Neuronal stem cell (in vitro differentiated cells): ENCODE measurements at regions not wholly inside any gene's neighbourhood (a gene's known extent, or its start where the extent isn't known, plus 50 kb on each side); places are given as distances from the start of the nearest gene placed in this dataset.

Experiments
- DNase-seq: peaks from one replicate; pipeline ENCODE4 v3.0.0-alpha.2; 2013; ENCODE audit warnings: low spot score
- H2AFZ ChIP-seq: one replicate; pipeline ENCODE4 v1.6.1; 2013; ENCODE audit warnings: mild to moderate bottlenecking, low read length, inconsistent platforms
- H2AK5ac ChIP-seq: 2 replicates; pipeline ENCODE4 v1.6.1; 2013; ENCODE audit warnings: low read depth, mild to moderate bottlenecking, inconsistent platforms, low read length, moderate library complexity, mixed read lengths
- H2BK120ac ChIP-seq: 2 replicates; pipeline ENCODE4 v1.6.1; 2013; ENCODE audit warnings: low read depth, mild to moderate bottlenecking, inconsistent platforms, low read length, moderate library complexity, mixed read lengths
- H2BK12ac ChIP-seq: one replicate; pipeline ENCODE4 v1.6.1; 2013; ENCODE audit warnings: low read length, inconsistent platforms
- H2BK15ac ChIP-seq: 2 replicates; pipeline ENCODE4 v1.6.1; 2013; ENCODE audit warnings: mild to moderate bottlenecking, low read length, inconsistent platforms, mixed read lengths
- H2BK5ac ChIP-seq: one replicate; pipeline ENCODE4 v1.6.1; 2013; ENCODE audit warnings: inconsistent platforms, mild to moderate bottlenecking, low read length, moderate library complexity
- H3K14ac ChIP-seq: one replicate; pipeline ENCODE4 v1.6.1; 2013; ENCODE audit warnings: low read length, inconsistent platforms
- H3K18ac ChIP-seq: 2 replicates; pipeline ENCODE4 v1.6.1; 2013; ENCODE audit warnings: low read length, inconsistent platforms
- H3K23ac ChIP-seq: 2 replicates; pipeline ENCODE4 v1.6.1; 2013; ENCODE audit warnings: low read depth, mild to moderate bottlenecking, mixed read lengths, low read length, inconsistent platforms; ENCODE audit not compliant: poor library complexity
- H3K27ac ChIP-seq: replicated peaks from 3 replicates; pipeline ENCODE4 v1.5.1; 2013; ENCODE audit warnings: low read length, inconsistent platforms
- H3K27me3 ChIP-seq, 3 experiments: 2 replicates each; pipeline ENCODE4 v1.6.1; 2013; ENCODE audit warnings: low read length in 3 of 3, mild to moderate bottlenecking in 2 of 3, inconsistent platforms in 1 of 3, low read depth in 1 of 3, mixed read lengths in 1 of 3, moderate library complexity in 1 of 3; ENCODE audit not compliant: control insufficient read depth in 3 of 3, insufficient read depth in 3 of 3
- H3K36me3 ChIP-seq, 2 donors: replicated peaks in 1 of 2; 2 replicates each; pipeline ENCODE4 v1.6.1; 2013; ENCODE audit warnings: low read length in 2 of 2; ENCODE audit not compliant: control insufficient read depth in 2 of 2, insufficient read depth in 2 of 2
- H3K4ac ChIP-seq: 2 replicates; pipeline ENCODE4 v1.6.1; 2013; ENCODE audit warnings: inconsistent platforms, mild to moderate bottlenecking, low read length, moderate library complexity
- H3K4me1 ChIP-seq, 2 donors: 1 replicate in 1 of 2; 2 replicates in 1 of 2; pipeline ENCODE4 v1.6.1; 2013; ENCODE audit warnings: low read length in 2 of 2, low read depth in 1 of 2; ENCODE audit not compliant: control insufficient read depth in 2 of 2, insufficient read depth in 1 of 2
- H3K4me2 ChIP-seq: one replicate; pipeline ENCODE4 v1.6.1; 2013; ENCODE audit warnings: mild to moderate bottlenecking, low read length, inconsistent platforms; ENCODE audit not compliant: insufficient read depth, poor library complexity, severe bottlenecking
- H3K4me3 ChIP-seq, 2 donors: 2 replicates each; pipeline ENCODE4 v1.5.1; 2013; ENCODE audit warnings: low read length in 2 of 2, mild to moderate bottlenecking in 2 of 2, inconsistent platforms in 1 of 2, moderate library complexity in 1 of 2
- H3K79me1 ChIP-seq: one replicate; pipeline ENCODE4 v1.6.1; 2013; ENCODE audit warnings: low read depth, mild to moderate bottlenecking, inconsistent platforms, low read length, moderate library complexity
- H3K9ac ChIP-seq: one replicate; pipeline ENCODE4 v1.6.1; 2013; ENCODE audit warnings: mild to moderate bottlenecking, low read depth, low read length, inconsistent platforms; ENCODE audit not compliant: poor library complexity
- H3K9me3 ChIP-seq, 2 donors: replicated peaks in 1 of 2; 2 replicates each; pipeline versions ENCODE3 to v1.6.1; 2013; ENCODE audit warnings: low read length in 2 of 2, mild to moderate bottlenecking in 2 of 2, inconsistent platforms in 1 of 2, low read depth in 1 of 2, mixed read lengths in 1 of 2, moderate library complexity in 1 of 2; ENCODE audit not compliant: control insufficient read depth in 2 of 2, insufficient read depth in 1 of 2
- H4K8ac ChIP-seq: one replicate; pipeline ENCODE4 v1.6.1; 2013; ENCODE audit warnings: low read depth, mild to moderate bottlenecking, inconsistent platforms, low read length, moderate library complexity
- H4K91ac ChIP-seq: one replicate; pipeline ENCODE4 v1.6.1; 2013; ENCODE audit warnings: low read length, low read depth, mild to moderate bottlenecking, inconsistent platforms; ENCODE audit not compliant: poor library complexity
- WGBS, 2 donors: extraction: QIAGEN DNeasy Blood & Tissue Kit; methylation state at CpG; one replicate each; pipeline ENCODE4 v1.1.7; 2013; ENCODE audit warnings: missing lambda C conversion rate in 2 of 2, mixed read lengths in 1 of 2; ENCODE audit not compliant: insufficient read length in 2 of 2, insufficient replicate concordance in 1 of 2; ENCODE audit errors: extremely low coverage in 2 of 2; 5-methylcytosine and 5-hydroxymethylcytosine counted together

DNA sequence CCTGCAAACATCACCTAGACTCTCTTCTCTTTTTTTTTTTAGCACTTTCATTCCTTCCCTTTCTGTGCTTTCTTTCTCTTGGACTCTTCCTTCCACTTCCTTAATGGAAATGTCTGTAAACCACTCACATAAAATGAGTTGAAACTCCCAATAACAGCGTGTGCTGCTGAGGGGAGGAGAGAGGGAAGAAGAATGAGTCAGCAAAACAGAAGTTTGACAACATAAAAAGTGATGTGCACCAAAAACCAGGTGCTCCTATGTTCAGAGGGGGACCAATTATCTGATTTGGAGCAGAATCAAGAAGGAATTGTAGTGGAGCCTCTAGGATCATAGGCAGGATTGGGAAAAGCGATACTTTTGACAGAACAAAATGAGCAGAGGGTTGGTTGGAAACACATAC lies 712.1 kb upstream of the IGFBP3 start:
- Histone ChIP-seq H3K36me3 (no peaks in the 10 kb centered on the region), H3K4me3 (no peak overlapping the region), H2BK120ac (no peak overlapping the region), H3K23ac (no peak overlapping the region), H2BK15ac (no peak overlapping the region), H3K9me3 (no peaks in the 10 kb centered on the region), H2BK5ac (no peak overlapping the region), H3K4ac (no peak overlapping the region), H4K8ac (no peak overlapping the region), H3K18ac (no peak overlapping the region), H3K4me1 (peaks cover 0 to 5% of the 10 kb centered on the region in 2 donors), H2AK5ac (no peak overlapping the region), H3K27me3 (no peaks in the 10 kb centered on the region), H4K91ac (no peak overlapping the region), H2BK12ac (no peak overlapping the region), H2AFZ (no peak overlapping the region), H3K79me1 (no peaks in the 10 kb centered on the region), H3K4me2 (no peak overlapping the region), H3K14ac (no peak overlapping the region), H3K27ac (no peak overlapping the region), H3K9ac (no peak overlapping the region)
- no CpG with 5 or more reads among the region's 2 CpGs for WGBS, 2 donors
- DNase-seq: no peak

DNA sequence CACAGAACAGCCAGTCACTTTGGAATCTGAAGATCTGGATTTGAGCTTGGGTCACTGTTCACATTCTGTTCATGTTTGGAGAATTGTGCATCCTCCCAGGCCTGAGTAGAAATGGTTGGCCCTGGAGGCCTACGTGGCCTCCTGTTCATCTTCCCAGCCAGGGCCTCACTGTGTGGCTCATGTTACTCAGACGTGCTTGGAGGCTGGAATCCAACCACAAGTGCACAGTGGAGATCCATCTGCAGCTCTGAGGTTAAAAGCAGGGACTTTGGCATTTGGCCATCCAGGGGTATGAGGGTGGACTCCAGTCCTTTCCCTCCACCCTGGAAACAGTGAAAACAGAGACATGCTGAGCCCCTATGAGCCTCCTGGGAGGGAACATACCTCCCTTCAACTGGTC lies 709.0 kb upstream of the IGFBP3 start:
- Histone ChIP-seq H2BK12ac (no peak overlapping the region), H3K79me1 (no peaks in the 10 kb centered on the region), H3K9ac (no peak overlapping the region), H3K18ac (no peak overlapping the region), H4K8ac (no peak overlapping the region), H3K27me3 (no peaks in the 10 kb centered on the region), H3K14ac (no peak overlapping the region), H3K4me2 (no peak overlapping the region), H3K23ac (no peak overlapping the region), H3K9me3 (no peaks in the 10 kb centered on the region), H3K4me3 (no peak overlapping the region), H2AK5ac (no peak overlapping the region), H4K91ac (no peak overlapping the region), H2AFZ (no peak overlapping the region), H2BK120ac (no peak overlapping the region), H3K4ac (no peak overlapping the region), H3K36me3 (no peaks in the 10 kb centered on the region), H3K27ac (no peak overlapping the region), H3K4me1 (peaks cover 0 to 6% of the 10 kb centered on the region in 2 donors), H2BK15ac (no peak overlapping the region), H2BK5ac (no peak overlapping the region)
- no peak for DNase-seq
- WGBS, 2 donors: no CpG with 5 or more reads among the region's 2 CpGs

DNA sequence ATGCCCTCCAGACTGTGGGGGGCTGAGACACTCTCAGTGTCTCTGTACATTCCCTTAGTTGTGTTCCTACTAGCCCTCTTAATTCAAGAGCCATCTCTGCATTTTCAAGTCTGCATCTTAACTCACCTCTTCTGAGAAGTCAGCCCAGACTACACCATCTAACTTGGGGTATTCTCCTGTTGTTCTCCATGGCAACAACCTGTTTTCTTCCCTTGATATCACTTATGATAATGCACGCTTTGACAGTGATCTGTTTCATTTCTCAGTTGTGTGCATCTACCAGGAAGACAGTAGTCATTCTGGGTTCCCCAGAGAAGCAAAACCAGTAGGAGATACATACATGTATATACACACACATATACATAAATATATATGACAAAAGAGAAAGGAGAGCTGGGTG lies 707.3 kb upstream of the IGFBP3 start:
- Histone ChIP-seq H3K27me3 (no peaks in the 10 kb centered on the region), H2AFZ (no peak overlapping the region), H3K18ac (no peak overlapping the region), H3K36me3 (no peaks in the 10 kb centered on the region), H3K9ac (no peak overlapping the region), H2BK120ac (no peak overlapping the region), H3K14ac (no peak overlapping the region), H2AK5ac (no peak overlapping the region), H2BK15ac (no peak overlapping the region), H4K8ac (no peak overlapping the region), H3K4ac (no peak overlapping the region), H3K9me3 (no peaks in the 10 kb centered on the region), H4K91ac (no peak overlapping the region), H2BK12ac (no peak overlapping the region), H3K4me2 (no peak overlapping the region), H3K27ac (no peak overlapping the region), H3K79me1 (no peaks in the 10 kb centered on the region), H3K23ac (no peak overlapping the region), H2BK5ac (no peak overlapping the region), H3K4me1 (peaks cover 0 to 3% of the 10 kb centered on the region in 2 donors), H3K4me3 (no peak overlapping the region)
- no peak for DNase-seq
- no CpG with 5 or more reads among the region's 1 CpG for WGBS, 2 donors

DNA sequence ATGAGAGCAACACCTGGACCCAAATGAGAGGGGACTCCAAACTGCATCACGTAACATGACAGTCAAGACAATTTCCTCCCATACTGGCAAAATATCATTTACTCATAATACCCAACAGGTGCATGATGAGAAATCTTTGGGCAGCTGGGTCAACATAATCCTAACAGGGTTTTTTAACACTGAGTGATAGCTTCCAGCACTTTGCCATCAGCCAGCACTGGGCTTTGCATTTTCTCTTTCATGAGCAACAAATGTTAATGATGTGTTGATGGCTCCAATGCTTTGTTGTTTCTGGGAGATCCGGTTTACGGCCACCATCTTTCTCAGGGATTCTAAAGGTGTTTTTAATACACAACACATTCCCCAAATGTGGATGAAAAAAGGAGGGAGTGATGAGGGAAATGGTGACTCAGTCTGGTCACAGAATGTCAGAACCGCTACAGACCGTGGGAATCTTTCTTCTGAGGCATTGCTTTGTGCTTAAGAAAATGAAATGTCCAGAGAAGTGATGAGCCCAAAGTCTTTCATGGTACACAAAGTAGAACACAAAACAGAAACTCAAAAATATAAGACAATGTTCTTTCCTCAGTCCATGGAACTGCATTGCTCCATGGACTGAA lies 705.7 kb upstream of the IGFBP3 start:
- H3K14ac ChIP-seq: no peak overlapping the region
- no peak overlapping the region for H4K8ac ChIP-seq
- no peak overlapping the region for H2AK5ac ChIP-seq
- no peak overlapping the region for H3K9ac ChIP-seq
- no peak overlapping the region for H2BK15ac ChIP-seq
- no peak overlapping the region for H4K91ac ChIP-seq
- no peak overlapping the region for H3K4me3 ChIP-seq
- H2BK5ac ChIP-seq: no peak overlapping the region
- no peak overlapping the region for H2BK12ac ChIP-seq
- H3K79me1 ChIP-seq: no peaks in the 10 kb centered on the region
- H3K36me3 ChIP-seq: no peaks in the 10 kb centered on the region
- no CpG with 5 or more reads among the region's 5 CpGs for whole genome bisulfite sequencing, 2 donors
- no peak overlapping the region for H2BK120ac ChIP-seq
- no peak overlapping the region for H3K4ac ChIP-seq
- no peak overlapping the region for H3K27ac ChIP-seq
- no peak overlapping the region for H3K23ac ChIP-seq
- H3K4me2 ChIP-seq: no peak overlapping the region
- H3K27me3 ChIP-seq: no peaks in the 10 kb centered on the region
- no peak overlapping the region for H3K18ac ChIP-seq
- DNase-seq: no peak
- peaks cover 0 to 3% of the 10 kb centered on the region in 2 donors for H3K4me1 ChIP-seq
- H3K9me3 ChIP-seq: no peaks in the 10 kb centered on the region
- H2AFZ ChIP-seq: no peak overlapping the region
